GM12864 (cell line): ENCODE measurements at regions not wholly inside any gene's neighbourhood (a gene's known extent, or its start where the extent isn't known, plus 50 kb on each side); places are given as distances from the start of the nearest gene placed in this dataset.

Source experiments
- DNase-seq: peaks from one replicate; pipeline ENCODE4 v3.0.0-alpha.2; 2011; ENCODE audit warnings: low read depth
- H3K4me3 ChIP-seq: 2 replicates; pipeline ENCODE4 v1.5.1; 2011; ENCODE audit warnings: mild to moderate bottlenecking, low read depth, low read length, control low read depth
- CTCF ChIP-seq: IDR thresholded peaks from 2 replicates; pipeline ENCODE4 v1.5.1; 2011; ENCODE audit warnings: low read depth, mild to moderate bottlenecking, moderate library complexity, low read length, control low read depth, inconsistent platforms; ENCODE audit errors: missing control alignments

GRCh38 chr20:11843289-11843688, 74.4 kb upstream of the BTBD3 start:
- no peak for TF ChIP-seq CTCF
- no peak for DNase-seq
- no peak overlapping the region for H3K4me3 ChIP-seq

GRCh38 chr20:11844691-11845090, 73.0 kb upstream of the BTBD3 start:
- DNase-seq, result no peak
- H3K4me3 ChIP-seq, result no peak overlapping the region
- no peak for TF ChIP-seq CTCF

- TF ChIP-seq CTCF, result no peak
- H3K4me3 ChIP-seq, result no peak overlapping the region
- DNase-seq, result no peak
Measured at GRCh38 chr20:11845340-11845739, 72.4 kb upstream of the BTBD3 start.

GRCh38 chr20:11846131-11846530, 71.6 kb upstream of the BTBD3 start:
- no peak overlapping the region for H3K4me3 ChIP-seq
- no peak for DNase-seq
- no peak for TF ChIP-seq CTCF

DNA sequence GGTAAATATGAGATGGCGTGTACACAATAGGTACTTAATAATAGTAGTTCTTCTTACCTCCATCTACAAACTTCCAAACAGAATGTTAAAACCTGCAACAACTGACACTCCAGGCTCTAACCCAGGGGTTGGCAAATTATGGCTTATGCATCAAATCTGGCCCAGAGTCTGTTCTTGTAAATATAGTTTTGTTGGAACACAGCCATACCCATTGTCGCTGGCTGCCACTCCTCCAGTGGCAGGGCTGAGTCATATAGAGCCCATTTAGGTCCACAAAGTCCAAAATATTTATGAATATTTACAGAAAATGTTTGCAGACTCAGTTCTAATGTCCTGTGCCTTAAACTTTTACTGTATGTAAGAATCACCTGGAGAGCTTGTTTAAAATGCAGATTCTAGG, 69.9 kb upstream of the BTBD3 start:
- no peak overlapping the region for H3K4me3 ChIP-seq
- no peak for DNase-seq
- no peak for TF ChIP-seq CTCF

GRCh38 chr20:11849270-11849915, 68.3 kb upstream of the BTBD3 start:
- TF ChIP-seq CTCF, result no peak
- no peak for DNase-seq
- no peak overlapping the region for H3K4me3 ChIP-seq

- no peak for TF ChIP-seq CTCF
- no peak overlapping the region for H3K4me3 ChIP-seq
- no peak for DNase-seq
Measured at GRCh38 chr20:11849976-11850670, 67.6 kb upstream of the BTBD3 start.
